Epithelial cell of prostate (primary cell): ENCODE measurements at regions not wholly inside any gene's neighbourhood (a gene's known extent, or its start where the extent isn't known, plus 50 kb on each side); places are given as distances from the start of the nearest gene placed in this dataset.
"Not testable (repeated sequence)": the region's sequence is repeated elsewhere in the genome, so short reads cannot be mapped to it uniquely, and the experiment has no call there.

ENCODE experiments used
- DNase-seq: peaks from one replicate; pipeline ENCODE4 v3.0.0-alpha.2; 2011; ENCODE audit warnings: low read depth, low spot score
- H3K27ac ChIP-seq: fragments of 450-650 bp; 2 replicates; pipeline ENCODE4 v1.5.1; 2017; ENCODE audit warnings: mild to moderate bottlenecking

GRCh38 chr1:30106125-30106524 lies 617.3 kb downstream of the MATN1 start:
- H3K27ac ChIP-seq = no peak overlapping the region
- no peak for DNase-seq

GRCh38 chr1:30104551-30104950 lies 618.8 kb downstream of the MATN1 start:
- H3K27ac ChIP-seq = no peak overlapping the region
- DNase-seq = no peak

- no peak overlapping the region for H3K27ac ChIP-seq
- no peak for DNase-seq
These were observed 619.5 kb downstream of the MATN1 start for GRCh38 chr1:30103708-30104411.

- no peak overlapping the region for H3K27ac ChIP-seq
- DNase-seq = no peak
These were observed 620.8 kb downstream of the MATN1 start for GRCh38 chr1:30102605-30103004.

GRCh38 chr1:30101487-30102227 lies 621.7 kb downstream of the MATN1 start:
- H3K27ac ChIP-seq = no peak overlapping the region
- no peak for DNase-seq

- H3K27ac ChIP-seq = no peak overlapping the region
- DNase-seq = no peak
These were observed 622.4 kb downstream of the MATN1 start for GRCh38 chr1:30101016-30101415.

GRCh38 chr1:30100524-30100862 lies 622.9 kb downstream of the MATN1 start:
- no peak overlapping the region for H3K27ac ChIP-seq

GRCh38 chr1:30099587-30100523 lies 623.5 kb downstream of the MATN1 start:
- H3K27ac ChIP-seq = no peak overlapping the region
- DNase-seq = no peak

More at GRCh38 chr1:30100524-30100862, 622.9 kb downstream of the MATN1 start:
- no peak for DNase-seq

GRCh38 chr1:30097851-30098250 lies 625.5 kb downstream of the MATN1 start:
- not testable (repeated sequence) for DNase-seq, H3K27ac ChIP-seq

GRCh38 chr1:30095451-30096025 lies 627.8 kb downstream of the MATN1 start:
- DNase-seq = no peak
- no peak overlapping the region for H3K27ac ChIP-seq

GRCh38 chr1:30095051-30095450 lies 628.3 kb downstream of the MATN1 start:
- no peak overlapping the region for H3K27ac ChIP-seq
- no peak for DNase-seq

- DNase-seq = no peak
- no peak overlapping the region for H3K27ac ChIP-seq
These were observed 631.1 kb downstream of the MATN1 start for GRCh38 chr1:30092051-30092858.

GRCh38 chr1:30090162-30090820 lies 633.1 kb downstream of the MATN1 start:
- no peak overlapping the region for H3K27ac ChIP-seq

GRCh38 chr1:30089024-30089430 lies 634.4 kb downstream of the MATN1 start:
- DNase-seq = no peak
- H3K27ac ChIP-seq = no peak overlapping the region

More at GRCh38 chr1:30090162-30090820, 633.1 kb downstream of the MATN1 start:
- DNase-seq = no peak

GRCh38 chr1:30088594-30088993 lies 634.8 kb downstream of the MATN1 start:
- H3K27ac ChIP-seq = no peak overlapping the region
- DNase-seq = no peak

- H3K27ac ChIP-seq = no peak overlapping the region
- DNase-seq = no peak
These were observed 635.9 kb downstream of the MATN1 start for GRCh38 chr1:30087465-30087864.

- no peak for DNase-seq
These were observed 637.3 kb downstream of the MATN1 start for GRCh38 chr1:30085811-30086770.

More at GRCh38 chr1:30085811-30086770, 637.3 kb downstream of the MATN1 start:
- no peak overlapping the region for H3K27ac ChIP-seq
